Iris pigment epithelial cell (primary cell): ENCODE measurements at regions not wholly inside any gene's neighbourhood (a gene's known extent, or its start where the extent isn't known, plus 50 kb on each side); places are given as distances from the start of the nearest gene placed in this dataset.

ENCODE experiments used
- DNase-seq: peaks from one replicate; pipeline ENCODE4 v3.0.0-alpha.2; 2011; ENCODE audit warnings: low read depth

DNA sequence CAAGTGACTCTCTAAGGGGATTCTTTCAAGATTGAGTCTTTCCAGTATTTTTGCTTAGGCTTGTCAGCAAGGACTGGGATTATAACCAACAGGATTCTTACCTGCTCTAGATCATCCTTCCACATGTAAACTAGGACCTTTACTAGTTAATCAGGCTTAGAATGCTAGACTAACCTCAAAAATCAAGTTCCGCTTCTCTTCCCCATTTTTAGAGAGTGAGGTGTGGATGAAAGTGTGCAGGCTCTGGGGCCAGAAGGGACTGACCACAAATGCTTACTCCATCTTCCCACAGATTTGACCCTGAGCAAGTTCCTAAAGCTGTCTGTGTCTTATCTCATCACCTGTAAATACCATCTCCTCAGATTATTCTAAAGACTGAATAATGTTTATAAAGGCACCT lies 89.5 kb upstream of the IL12A start:
- no peak for DNase-seq

DNA sequence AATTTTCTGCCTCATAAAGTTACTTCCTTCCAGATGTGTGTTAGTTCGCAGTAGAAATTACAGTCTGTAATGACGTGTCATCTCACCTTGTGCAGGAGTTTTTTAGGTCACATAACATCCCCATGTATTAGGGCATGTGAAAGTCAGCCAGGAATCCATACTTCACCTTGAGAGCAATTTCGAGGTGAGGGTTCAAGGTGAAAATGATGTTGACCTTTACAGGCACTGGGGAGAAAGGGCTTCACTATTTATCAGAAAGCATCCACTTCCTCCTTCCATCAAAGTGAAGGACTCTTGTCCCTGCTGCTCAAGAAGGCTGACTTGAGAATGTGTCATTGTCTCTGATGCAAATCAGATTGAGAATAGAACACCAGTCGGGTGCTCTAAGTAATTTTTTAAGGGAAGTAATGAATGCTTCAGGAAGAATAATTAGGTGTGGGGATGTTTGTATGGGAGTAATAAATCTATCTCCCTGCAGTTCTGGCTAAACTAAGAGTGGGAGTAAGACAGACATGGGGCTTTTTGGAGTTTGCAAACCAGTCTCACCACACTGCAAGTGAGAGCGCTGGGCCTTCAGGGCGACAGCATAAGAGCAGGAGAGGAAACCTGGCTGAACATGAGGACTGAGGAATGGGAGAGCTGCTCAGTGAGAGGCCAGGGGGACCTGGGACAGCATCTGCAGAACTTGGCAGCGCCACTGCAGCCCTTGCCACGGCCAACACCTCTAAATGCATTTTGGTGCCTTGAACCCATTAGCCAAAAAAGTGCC lies 85.9 kb upstream of the IL12A start:
- DNase-seq = no peak

DNA sequence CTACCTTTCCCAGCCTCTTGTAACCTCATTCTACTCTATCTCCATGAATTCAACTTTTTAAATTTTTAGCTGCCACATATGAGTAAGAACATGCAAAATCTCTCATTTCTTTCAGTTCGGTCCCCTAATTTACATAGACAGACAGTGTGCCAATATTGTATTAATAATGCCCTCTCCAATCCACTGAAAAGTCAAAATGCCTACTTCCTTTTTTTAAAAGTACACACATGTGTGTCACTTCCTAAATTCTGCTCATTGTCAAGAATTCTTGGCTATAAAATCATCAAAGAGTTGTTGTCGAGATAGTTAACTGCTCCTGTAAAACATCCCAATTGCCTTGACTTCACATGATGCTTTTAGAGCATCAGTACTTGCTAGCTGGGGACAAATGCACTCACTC lies 84.2 kb upstream of the IL12A start:
- no peak for DNase-seq

DNA sequence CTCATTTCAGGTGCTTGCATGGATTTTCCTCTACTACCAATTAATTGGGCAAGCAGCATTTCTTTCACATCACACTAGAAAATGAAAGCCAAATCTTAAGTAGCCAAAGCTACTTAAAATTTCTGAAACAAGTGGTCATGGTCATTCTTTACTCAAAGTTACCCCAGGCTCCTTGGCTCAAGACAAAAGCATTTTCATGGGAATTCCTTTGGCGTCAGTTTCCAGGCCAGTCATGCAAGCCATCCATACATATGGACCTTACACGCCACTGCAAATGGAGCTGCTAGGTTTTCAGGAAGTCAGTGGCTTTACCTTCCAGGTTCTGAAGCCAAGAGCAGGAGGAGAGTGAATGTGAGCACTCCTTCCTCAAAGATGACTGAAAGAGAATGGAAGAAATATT lies 83.7 kb upstream of the IL12A start:
- no peak for DNase-seq

DNA sequence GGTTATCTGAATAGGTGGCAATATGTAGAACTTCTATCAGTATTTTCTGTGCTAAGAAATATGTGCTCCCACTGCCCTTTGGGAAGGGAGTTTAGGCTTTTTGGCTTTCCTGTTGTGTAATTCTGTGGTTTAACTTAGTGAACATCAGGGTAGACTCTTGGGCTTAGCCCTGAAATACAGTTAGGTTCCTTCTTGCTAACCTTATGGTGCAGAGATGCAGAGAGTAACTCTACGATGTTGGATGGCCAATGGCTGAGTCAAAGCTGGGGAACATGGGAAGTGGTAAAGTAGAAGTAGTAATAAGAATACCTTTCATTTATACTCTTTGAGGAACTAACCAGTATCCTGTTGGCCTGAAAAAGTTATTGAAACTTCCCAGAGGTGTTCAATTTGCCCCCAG lies 80.8 kb upstream of the IL12A start:
- DNase-seq = peak; percentile 26

DNA sequence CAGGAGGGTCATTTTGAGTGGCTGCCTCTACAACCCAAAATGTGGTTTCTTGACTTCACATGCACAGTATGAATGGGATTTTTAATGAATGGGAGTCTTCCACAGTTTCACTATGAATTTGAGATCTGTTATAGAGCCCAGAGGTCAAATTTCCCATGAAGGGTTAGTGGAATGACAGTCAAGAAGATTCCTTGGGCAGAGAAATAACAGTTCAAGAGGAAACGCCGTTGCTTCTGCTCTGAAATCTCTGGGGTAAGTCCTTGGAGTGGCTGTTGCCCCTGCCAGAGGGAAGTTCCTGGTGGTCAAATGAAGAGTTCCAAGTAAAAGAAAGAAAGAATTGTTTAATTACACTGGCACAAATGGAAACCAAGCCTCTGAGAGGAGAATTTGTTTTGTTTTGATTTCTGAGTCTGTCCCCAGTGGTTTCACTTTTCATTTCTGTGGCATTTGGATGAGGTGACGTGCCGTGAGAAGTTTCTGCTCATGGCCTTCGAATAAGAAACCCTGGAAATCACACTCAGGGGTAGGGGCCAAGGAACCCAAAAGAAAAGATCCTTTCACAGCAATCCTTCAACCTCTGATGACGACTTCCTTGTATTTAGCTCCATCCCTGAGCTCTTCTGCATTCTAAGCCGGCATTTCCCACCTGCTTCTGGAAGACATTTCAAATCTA lies 77.5 kb upstream of the IL12A start:
- no peak for DNase-seq

DNA sequence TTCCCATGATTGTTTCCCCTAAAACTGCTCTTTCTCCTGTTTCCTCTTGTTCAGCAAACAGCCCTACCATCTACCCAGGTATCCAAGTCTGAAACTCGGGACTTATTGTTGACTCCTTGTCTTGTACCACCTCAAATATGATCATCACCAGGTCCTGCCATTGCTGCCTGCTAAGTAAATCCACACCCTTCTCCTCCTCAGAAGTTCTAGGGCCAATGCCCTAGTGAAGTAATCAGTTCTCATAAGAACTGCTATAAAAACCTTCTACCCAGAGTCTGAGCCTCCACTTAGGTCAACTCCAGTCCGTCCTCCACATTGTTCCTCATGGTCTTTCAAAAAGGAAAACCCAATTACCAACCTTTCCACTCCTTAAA lies 77.0 kb upstream of the IL12A start:
- DNase-seq = no peak

DNA sequence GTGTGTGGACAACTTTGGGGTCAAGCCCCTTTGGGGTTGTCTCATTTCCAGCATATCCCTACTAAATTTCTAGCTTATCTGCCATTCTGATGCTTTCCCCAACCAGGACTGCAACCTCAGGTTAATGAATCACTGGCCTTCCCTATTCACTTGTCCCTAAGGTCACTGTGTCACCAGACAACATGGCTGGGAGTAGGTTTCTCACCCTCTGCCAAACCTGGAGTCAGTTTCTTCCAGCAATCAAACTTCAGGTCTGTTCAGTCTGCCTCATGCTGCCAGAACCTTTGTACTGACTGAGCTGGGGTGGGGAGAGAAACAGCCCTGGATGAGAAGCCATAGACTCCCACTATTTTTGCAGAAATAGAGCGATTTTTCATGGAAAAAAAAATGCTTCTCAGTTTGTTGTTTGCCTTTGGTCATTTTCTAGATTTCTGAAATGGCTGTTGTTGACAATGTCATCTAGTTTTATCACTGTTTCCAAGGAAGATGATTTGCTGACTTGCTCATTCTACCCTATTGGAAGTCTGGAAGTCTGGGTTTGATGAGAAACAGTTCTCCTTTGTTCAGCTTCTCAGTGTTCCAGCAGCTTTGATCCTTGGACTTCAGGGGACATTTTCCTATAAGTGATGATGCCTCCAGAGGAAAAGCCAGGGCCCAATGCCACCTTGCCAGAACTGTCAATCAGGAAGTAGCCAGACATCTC lies 74.8 kb upstream of the IL12A start:
- no peak for DNase-seq

DNA sequence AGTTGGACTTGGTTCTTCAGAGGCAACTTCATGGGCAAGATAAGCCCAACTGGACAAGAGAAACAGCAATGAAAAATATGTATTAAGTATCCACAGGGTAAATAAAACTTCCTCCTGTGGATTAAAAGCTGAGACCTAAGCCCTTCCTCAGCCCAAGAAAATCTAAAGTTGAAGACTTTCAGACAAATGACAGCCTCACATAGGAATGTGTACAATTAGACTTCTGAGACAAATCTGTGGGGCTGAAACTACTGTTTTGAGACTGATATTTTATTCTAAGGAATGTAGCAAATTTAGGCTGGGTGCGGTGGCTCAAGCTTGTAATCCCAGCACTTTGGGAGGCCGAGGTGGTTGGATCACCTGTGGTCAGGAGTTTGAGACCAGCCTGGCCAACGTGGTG lies 74.2 kb upstream of the IL12A start:
- DNase-seq = peak; percentile 59

DNA sequence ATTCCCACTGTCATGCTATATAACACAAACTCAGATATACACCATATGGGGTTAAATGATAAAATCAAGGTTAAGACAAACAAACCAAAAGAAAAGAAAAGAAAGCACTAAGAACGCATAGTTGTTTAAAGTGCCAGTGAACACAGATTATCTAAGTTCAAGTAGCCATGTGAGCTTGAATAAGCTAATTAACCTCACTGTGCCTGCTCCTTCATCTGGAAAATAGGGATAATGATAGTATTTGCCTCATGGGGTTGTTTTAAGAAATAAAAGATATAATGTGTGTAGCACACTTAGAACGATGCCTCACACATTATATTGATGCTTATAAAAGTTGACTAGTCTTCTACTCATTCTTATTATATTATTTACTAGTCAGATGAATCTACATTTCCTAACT lies 72.6 kb upstream of the IL12A start:
- DNase-seq = no peak

DNA sequence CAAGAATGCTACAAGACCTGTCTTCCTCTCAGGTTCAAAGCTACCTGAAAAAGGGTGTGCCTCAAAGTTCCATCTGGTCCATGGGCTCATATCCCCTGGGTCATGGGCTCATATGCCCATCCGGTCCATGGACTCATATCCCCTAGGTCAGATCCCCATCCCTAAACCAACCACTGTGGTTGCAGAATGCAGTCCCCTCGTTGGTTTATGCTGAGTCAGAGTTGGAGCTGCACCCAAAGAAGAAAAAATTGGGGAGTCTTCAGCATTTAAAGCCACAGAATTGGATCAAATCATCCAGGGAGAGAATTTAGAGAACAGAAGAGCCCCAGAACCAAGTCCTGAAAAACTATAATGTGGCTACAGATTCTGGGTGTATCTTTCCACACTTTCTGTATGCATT lies 71.5 kb upstream of the IL12A start:
- DNase-seq = no peak

DNA sequence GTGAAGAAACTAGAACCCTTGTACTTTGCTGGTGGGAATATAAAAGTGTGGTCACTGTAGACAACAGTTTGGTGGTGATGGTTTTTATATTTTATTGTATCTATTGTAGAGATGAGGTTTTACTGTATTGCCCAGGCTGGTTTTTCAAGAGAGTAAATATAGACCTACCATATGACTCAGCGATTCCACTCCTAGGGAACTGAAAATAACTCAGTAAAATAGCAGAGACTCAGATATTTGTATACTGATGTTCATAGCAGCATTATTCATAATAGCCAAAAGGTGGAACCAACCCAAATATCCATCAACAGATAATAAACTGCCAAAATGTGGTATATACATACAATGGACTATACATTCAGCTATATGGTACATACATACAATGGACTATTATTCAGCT lies 68.8 kb upstream of the IL12A start:
- DNase-seq = peak; percentile 76

DNA sequence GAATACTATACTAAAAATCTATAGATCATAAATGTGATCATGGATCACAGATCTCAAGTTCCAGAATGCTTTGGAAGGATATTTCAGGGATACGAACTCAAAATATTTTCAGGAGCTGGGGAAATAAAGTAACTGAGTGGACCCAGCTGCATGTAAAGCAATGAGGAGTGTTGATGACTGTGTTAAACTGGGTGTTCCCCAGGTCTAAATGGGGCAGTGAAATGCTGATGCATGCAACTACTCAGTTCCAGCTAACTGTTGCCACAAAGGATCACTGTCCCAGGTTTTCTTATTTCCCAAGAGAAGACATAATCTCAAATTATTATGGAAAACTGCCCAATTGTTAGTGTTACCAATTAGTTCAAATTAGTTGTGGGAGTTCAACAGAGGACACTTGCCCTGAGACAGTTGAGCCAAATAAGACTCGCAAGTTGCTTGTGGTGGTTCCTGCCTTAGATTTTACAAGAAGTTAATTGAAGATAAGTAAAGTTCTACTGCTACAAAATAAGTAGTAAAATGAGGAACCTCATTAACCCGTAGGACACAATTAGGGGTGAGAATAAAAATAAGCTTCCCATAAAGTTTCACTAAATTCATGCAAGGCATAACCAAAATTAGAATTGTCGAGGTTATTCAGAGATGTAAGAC lies 66.3 kb upstream of the IL12A start:
- DNase-seq = no peak

DNA sequence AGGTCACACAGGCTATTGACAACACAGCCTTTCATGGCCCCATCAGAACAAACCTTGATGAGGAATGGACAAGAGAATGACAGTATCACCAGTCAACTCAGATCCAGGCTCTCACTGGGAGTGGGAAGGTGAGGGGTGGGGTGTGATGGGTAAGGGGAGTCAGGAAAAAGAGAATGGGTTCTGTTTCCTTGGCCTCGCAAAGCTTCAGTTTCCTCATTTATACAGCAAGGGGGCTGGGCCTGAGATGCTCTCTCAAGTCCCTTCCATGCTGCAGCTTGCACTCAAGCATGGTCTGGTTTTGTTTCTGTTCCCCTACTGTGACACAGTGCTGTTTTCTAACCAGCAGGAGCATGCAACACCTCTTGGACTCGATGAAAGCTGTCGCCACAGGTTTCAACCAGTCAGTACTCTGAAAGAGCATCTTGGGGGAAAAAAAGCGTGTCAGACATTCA lies 65.7 kb upstream of the IL12A start:
- DNase-seq = no peak

DNA sequence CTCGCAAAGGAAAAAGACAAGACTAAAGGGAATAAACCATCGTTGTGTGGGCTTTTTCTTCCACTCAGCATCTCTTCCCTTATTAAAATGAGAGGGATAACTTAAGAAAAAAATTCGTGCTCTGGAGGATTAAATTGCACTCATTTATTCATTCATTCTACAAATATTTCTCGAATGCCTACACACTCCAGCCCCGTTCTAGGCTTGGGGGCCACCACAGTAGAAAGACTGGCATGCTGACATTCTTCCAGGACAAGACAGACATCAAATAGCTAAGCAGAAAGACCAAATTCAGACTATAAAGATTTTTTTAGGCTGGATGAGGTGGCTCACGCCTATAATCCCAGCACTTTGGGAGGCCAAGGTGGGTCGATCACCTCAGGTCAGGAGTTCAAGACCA lies 65.3 kb upstream of the IL12A start:
- no peak for DNase-seq

DNA sequence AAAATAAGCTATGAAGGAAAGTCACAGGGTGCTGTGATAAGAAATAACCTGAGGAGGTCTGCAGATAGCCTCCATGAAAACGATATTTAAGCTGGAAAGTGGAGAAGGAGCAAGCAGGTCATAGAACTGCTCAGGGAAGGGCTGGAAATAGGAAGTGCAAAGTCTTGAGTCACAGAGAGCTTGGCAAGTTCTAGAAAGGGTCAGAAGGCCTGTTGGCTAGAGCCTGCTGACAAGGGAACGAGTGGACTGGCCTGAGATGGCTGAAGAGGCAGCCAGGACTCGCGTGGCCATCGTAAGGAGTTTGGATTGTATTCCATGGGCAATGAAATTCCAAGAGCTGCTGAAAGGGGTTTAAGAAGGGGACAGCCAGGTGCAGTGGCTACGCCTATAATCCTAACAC lies 64.7 kb upstream of the IL12A start:
- DNase-seq = peak; percentile 45

DNA sequence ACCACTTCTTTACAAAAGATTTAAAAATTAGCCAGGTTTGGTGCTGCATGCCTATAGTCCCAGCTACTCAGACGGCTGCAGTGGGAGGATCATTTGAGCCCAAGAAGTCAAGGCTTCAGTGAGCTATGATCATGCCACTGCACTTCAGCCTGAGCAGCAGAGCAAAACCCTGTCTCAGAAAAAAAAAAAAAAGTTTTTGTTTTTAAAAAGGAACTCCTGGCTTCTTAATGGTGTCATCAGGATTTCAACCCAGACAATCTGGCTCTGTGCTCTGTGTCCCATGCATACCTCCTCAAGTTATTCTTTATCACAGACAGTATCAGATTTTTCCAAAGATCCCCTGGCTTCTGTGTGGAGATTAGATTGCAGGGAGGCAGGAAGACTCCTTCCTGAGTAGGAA lies 64.2 kb upstream of the IL12A start:
- no peak for DNase-seq

DNA sequence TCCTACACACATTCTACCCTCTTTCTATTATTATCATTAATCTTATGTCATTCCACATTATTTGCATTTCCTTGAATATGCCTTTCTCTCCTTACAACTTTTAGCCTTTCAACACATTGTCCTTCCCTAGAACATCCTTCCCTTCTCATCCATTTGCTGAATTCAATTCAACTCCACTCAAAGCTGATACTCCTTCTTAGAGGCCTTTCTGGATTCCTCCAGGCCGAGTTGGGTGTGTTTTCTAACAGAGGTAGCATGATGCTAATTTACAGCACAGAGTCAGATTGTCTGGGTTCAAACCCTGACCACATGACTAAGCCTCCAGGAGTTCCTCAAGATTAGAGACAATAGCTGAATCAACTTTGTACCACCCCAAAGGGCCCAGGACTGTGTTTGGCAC lies 63.4 kb upstream of the IL12A start:
- no peak for DNase-seq

DNA sequence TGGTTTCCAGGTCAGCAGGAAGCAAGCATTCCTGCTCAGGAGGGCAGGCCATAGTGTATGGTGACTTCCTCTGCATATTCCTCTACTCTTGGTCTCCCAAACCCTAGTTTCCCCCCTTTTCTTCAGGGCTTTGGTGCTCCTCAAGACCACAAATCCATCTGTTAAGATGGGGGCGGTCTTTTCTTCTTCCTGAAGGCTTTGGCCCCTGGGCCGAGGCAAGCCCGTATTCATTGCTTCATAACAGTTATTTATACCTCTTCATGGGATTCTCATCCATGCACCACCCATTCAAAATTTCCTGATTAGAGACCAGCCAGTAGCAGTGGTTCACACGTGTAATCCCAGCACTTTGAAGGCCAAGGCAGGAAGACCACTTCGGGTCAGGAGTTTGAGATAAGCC lies 62.1 kb upstream of the IL12A start:
- DNase-seq = no peak

DNA sequence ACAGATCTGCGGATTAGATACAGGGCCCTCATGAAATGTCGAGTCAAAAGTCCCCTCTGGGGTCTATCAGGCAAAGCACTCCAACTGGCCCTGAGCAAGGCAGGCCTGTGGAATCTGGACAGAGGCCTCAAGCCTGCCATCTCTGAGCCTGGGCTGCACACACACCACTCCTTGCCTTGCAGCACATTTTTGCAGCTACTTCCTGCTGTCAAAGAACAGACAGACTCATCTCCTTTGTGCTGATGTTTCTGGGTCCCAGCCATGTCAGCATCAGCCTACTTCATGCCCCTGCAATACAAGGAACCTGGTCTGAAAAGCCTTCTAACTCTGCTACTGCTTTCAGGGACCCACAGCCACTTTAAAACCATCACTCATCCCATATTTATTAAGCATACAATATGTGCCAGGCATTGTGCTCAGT lies 60.6 kb upstream of the IL12A start:
- peak; percentile 38 for DNase-seq

DNA sequence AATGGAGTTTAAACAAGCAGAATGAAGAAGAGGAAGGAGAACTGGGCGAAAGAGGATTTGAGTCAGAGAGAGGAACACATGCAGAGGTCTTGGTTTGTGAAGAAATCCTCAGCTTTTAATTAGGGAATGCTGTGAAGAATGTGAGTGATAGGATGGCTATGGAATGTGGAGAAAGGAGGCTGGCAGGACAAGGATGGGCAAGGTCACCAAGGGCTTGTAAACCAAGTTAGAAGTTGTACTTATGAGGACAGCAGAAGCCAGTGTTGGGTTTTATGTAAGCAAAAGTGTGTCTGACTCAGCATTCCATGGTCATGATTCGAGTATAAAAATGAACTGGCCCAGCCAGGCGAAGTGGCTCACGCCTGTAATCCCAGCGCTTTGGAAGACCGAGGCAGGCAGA lies 60.0 kb upstream of the IL12A start:
- peak; percentile 98 for DNase-seq

DNA sequence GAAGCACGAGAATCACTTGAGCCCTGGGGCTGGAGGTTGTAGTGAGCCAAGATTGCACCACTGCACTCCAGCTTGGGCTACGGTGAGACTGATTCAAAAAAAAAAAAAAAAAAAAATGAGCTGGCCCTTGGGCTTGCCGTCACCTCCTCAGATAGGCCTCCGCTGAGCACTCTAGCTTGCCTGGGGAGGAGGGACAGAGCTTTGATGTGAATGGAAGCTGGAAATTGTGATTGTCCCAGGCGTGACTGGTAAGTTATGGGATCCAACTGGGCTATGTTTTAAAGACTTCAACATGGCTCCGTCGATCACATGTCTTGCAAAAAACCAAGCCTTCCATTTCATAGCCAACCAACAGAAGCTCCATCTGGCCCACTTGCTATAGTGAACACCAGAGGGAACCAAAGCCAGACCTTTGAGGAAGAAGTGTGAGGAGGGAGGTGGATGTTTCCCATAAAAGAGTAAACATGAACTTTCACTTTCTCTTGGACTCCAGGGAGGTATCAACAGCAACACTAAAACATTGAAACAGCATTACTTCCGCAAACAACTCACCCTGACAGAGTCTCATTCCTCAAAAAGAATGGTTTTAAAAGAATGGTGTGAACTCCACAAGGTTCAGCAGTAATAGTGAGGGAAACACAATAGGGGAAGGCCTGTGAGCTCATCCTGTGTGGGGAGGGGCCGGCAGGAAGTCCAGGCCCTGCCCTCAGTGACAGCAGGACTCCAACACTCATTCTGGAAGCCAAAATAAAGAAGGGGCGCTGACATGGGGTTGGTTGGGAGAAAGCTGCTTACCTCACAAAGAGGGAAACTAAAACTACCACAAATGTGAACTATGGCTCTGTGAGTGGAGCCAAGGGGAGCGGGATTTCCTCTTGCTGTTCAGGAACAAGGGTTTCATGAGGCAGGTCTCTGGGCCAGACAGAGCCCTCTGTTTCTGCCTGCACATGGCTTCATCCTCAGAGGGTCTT lies 59.2 kb upstream of the IL12A start:
- DNase-seq = peak; percentile 86
